HepG2 (cell line): ENCODE measurements at regions not wholly inside any gene's neighbourhood (a gene's known extent, or its start where the extent isn't known, plus 50 kb on each side); places are given as distances from the start of the nearest gene placed in this dataset.

Source experiments
- ATAC-seq: fragments of 200-7000 bp; cut with Tn5 transposase; 3 replicates; pipeline ENCODE4 v1.9.1; 2020; ENCODE audit warnings: mild to moderate bottlenecking, moderate library complexity
- BruUV-seq: library from RNA; stranded (reverse); fragments of 400-500 nt; replicated peaks from 2 replicates; lab custom pipeline; 2021; lab: Mats Ljungman, UMichigan
- CTCF ChIA-PET: fragments of 300-600 bp; formaldehyde crosslinking; extraction: SDS; loops from one replicate; lab custom pipeline; 2021; ENCODE audit warnings: low total read pairs, inconsistent platforms, low intra/inter-chr PET ratio; lab: Yijun Ruan, JAX
- POLR2A ChIA-PET: fragments of 350-600 bp; sonication (Branson Sonifier 250); formaldehyde crosslinking; loops from one replicate; lab custom pipeline; 2020; ENCODE audit warnings: antibody characterized with exemption, inconsistent platforms; lab: Yijun Ruan, JAX
- DNase-seq: peaks from one replicate; pipeline ENCODE4 v3.0.0-alpha.2; 2015; ENCODE audit warnings: low spot score
- FAIRE-seq: peaks from 3 replicates; lab custom pipeline; 2011; peaks lifted over from hg19 to GRCh38; lab: Jason Lieb, UNC
- H2AFZ ChIP-seq: one replicate; pipeline ENCODE4 v1.6.1; 2011; ENCODE audit warnings: low read length, inconsistent platforms
- H3K27ac ChIP-seq: fragments of 300-600 bp; 3 replicates; pipeline ENCODE4 v1.8.0; 2011; ENCODE audit warnings: mixed run types, mild to moderate bottlenecking, mixed read lengths, low read length, inconsistent platforms; ENCODE audit not compliant: insufficient read depth; ENCODE audit errors: extremely low read length
- H3K27me3 ChIP-seq, 2 experiments: fragments of 200-600 bp in 1 of 2; 2 replicates in 1 of 2; 3 replicates in 1 of 2; pipeline versions ENCODE4 v1.6.0 to v1.8.0; 2011; ENCODE audit warnings: low read length in 2 of 2, mild to moderate bottlenecking in 2 of 2, moderate library complexity in 2 of 2, inconsistent platforms in 1 of 2; ENCODE audit not compliant: insufficient read depth in 2 of 2, control insufficient read depth in 1 of 2
- H3K36me3 ChIP-seq, 2 experiments: fragments of 200-600 bp in 1 of 2; replicated peaks in 1 of 2; 2 replicates in 1 of 2; 3 replicates in 1 of 2; pipeline versions ENCODE4 v1.5.1 to v1.8.0; 2011; ENCODE audit warnings: low read length in 2 of 2, inconsistent platforms in 1 of 2; ENCODE audit not compliant: insufficient read depth in 2 of 2, control insufficient read depth in 1 of 2
- H3K4me1 ChIP-seq: 2 replicates; pipeline ENCODE4 v1.5.1; 2012; ENCODE audit warnings: low read length, inconsistent platforms; ENCODE audit not compliant: insufficient read depth
- H3K4me2 ChIP-seq: 2 replicates; pipeline ENCODE4 v1.6.0; 2011; ENCODE audit warnings: low read depth, low read length, inconsistent platforms
- H3K4me3 ChIP-seq, 3 experiments: fragments of 200-600 bp in 1 of 3; sonication (generic), shearing (Covaris generic) in 1 of 3; replicated peaks in 1 of 3; 2 replicates each; pipeline ENCODE4 v1.5.1; 2011 to 2016; ENCODE audit warnings: low read length in 3 of 3, inconsistent platforms in 2 of 3, low read depth in 2 of 3, mild to moderate bottlenecking in 2 of 3, control low read depth in 1 of 3, mixed read lengths in 1 of 3; ENCODE audit not compliant: insufficient read depth in 1 of 3
- H3K79me2 ChIP-seq: one replicate; pipeline ENCODE4 v1.6.1; 2011; ENCODE audit warnings: low read length, inconsistent platforms; ENCODE audit not compliant: insufficient read depth
- H3K9ac ChIP-seq: 2 replicates; pipeline ENCODE4 v1.6.0; 2011; ENCODE audit warnings: mild to moderate bottlenecking, low read depth, low read length, inconsistent platforms; ENCODE audit not compliant: insufficient read depth
- H3K9me3 ChIP-seq: 2 replicates; pipeline ENCODE4 v1.5.1; 2012; ENCODE audit warnings: mild to moderate bottlenecking, low read length
- H4K20me1 ChIP-seq: 2 replicates; pipeline ENCODE4 v1.6.0; 2011; ENCODE audit warnings: inconsistent platforms, mild to moderate bottlenecking, low read length, moderate library complexity; ENCODE audit not compliant: insufficient read depth
- ASH2L ChIP-seq: fragments of 300-600, 200-600 bp; sonication (generic); IDR thresholded peaks from 2 replicates; pipeline ENCODE4 v1.7.0; 2017; ENCODE audit warnings: low read depth, mild to moderate bottlenecking, moderate library complexity, mixed read lengths, low read length; ENCODE audit not compliant: insufficient read length
- GATAD2A ChIP-seq: IDR thresholded peaks from 2 replicates; pipeline ENCODE4 v1.6.1; 2016
- HOXA7 ChIP-seq: sonication (generic); formaldehyde crosslinking; IDR thresholded peaks from 2 replicates; pipeline ENCODE4 v1.8.1; 2022; ENCODE audit warnings: mild to moderate bottlenecking, missing genetic modification reagents, moderate library complexity
- KLF9 ChIP-seq: IDR thresholded peaks from 2 replicates; pipeline ENCODE4 v1.6.1; 2016; ENCODE audit warnings: low read depth
- LBX2 ChIP-seq: sonication (generic); formaldehyde crosslinking; IDR thresholded peaks from 2 replicates; pipeline ENCODE4 v1.5.0; 2020; ENCODE audit warnings: missing genetic modification reagents, mild to moderate bottlenecking, borderline replicate concordance
- NFYC ChIP-seq: IDR thresholded peaks from 2 replicates; pipeline ENCODE4 v1.6.1; 2016; ENCODE audit warnings: missing genetic modification reagents, missing compliant biosample characterization
- NR1H2 ChIP-seq: sonication (generic); formaldehyde crosslinking; IDR thresholded peaks from 2 replicates; pipeline ENCODE4 v1.8.1; 2022; ENCODE audit warnings: low read depth, missing genetic modification reagents, borderline replicate concordance
- POGZ ChIP-seq: sonication (generic); formaldehyde crosslinking; IDR thresholded peaks from 2 replicates; pipeline ENCODE4 v1.4.0; 2020; ENCODE audit warnings: mild to moderate bottlenecking, missing genetic modification reagents
- RAD21 ChIP-seq: fragments of 450-650 bp; formaldehyde crosslinking; IDR thresholded peaks from 2 replicates; pipeline ENCODE4 v1.5.0; 2020; ENCODE audit warnings: mild to moderate bottlenecking
- SKI ChIP-seq: fragments of 450-650 bp; IDR thresholded peaks from one replicate; pipeline ENCODE4 v1.6.1; 2018; ENCODE audit warnings: mild to moderate bottlenecking; ENCODE audit not compliant: partially characterized antibody
- TCF7 ChIP-seq: sonication (generic); IDR thresholded peaks from 2 replicates; pipeline ENCODE4 v1.6.1; 2016; ENCODE audit warnings: antibody characterized with exemption, low read depth
- ZNF350 ChIP-seq: sonication (generic); formaldehyde crosslinking; IDR thresholded peaks from 2 replicates; pipeline ENCODE4 v1.4.0; 2020; ENCODE audit warnings: mild to moderate bottlenecking, low read depth, missing genetic modification reagents, borderline replicate concordance
- ZNF546 ChIP-seq: sonication (generic); formaldehyde crosslinking; conservative IDR thresholded peaks from 2 replicates; pipeline ENCODE4 v1.8.1; 2023; ENCODE audit warnings: mild to moderate bottlenecking, missing genetic modification reagents
- ZNF567 ChIP-seq: sonication (generic); formaldehyde crosslinking; IDR thresholded peaks from 2 replicates; pipeline ENCODE4 v1.8.1; 2023; ENCODE audit warnings: mild to moderate bottlenecking, missing genetic modification reagents, borderline replicate concordance
- ZNF674 ChIP-seq: sonication (generic); formaldehyde crosslinking; IDR thresholded peaks from 2 replicates; pipeline ENCODE4 v1.5.0; 2020; ENCODE audit warnings: low read depth, mild to moderate bottlenecking, missing genetic modification reagents
- WGBS: methylation state at CpG from one replicate; pipeline ENCODE4 v1.1.6; 2017; ENCODE audit warnings: low lambda C conversion rate; 5-methylcytosine and 5-hydroxymethylcytosine counted together
- in situ Hi-C: cut with HindIII; loops from 2 replicates; pipeline ENCODE4 v1.10.0; 2017; ENCODE audit warnings: low pct_unique_long_range_greater_than_20kb; ENCODE audit not compliant: extremely low pct_ligation_motif_present
- intact Hi-C: fragments of 100-400 bp; cut with micrococcal nuclease; formaldehyde crosslinking; loops from one replicate; pipeline ENCODE4 v1.10.0; 2022; ENCODE audit not compliant: unreplicated experiment
- TF ChIP-seq, protein P1 (sequence below): sonication (generic); IDR thresholded peaks from 2 replicates; pipeline ENCODE4 v1.6.1; 2016; ENCODE audit warnings: low read depth, borderline replicate concordance
- TF ChIP-seq, protein P2 (sequence below): IDR thresholded peaks from 2 replicates; pipeline ENCODE4 v1.6.1; 2016; ENCODE audit warnings: mild to moderate bottlenecking

GRCh38 chr6:7006515-7007191 lies 101.1 kb upstream of the RREB1 start (continued):
- no peak for TF ChIP-seq ZNF546 (CRISPR knock-in tag)
- TF ChIP-seq, protein P1, sequence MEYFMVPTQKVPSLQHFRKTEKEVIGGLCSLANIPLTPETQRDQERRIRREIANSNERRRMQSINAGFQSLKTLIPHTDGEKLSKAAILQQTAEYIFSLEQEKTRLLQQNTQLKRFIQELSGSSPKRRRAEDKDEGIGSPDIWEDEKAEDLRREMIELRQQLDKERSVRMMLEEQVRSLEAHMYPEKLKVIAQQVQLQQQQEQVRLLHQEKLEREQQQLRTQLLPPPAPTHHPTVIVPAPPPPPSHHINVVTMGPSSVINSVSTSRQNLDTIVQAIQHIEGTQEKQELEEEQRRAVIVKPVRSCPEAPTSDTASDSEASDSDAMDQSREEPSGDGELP: no peak
- no peak for TF ChIP-seq RAD21 (CRISPR knock-in tag)
- no peak for TF ChIP-seq NFYC (CRISPR knock-in tag)
- TF ChIP-seq LBX2 (CRISPR knock-in tag): no peak
- no peak for TF ChIP-seq KLF9 (CRISPR knock-in tag)
- TF ChIP-seq POGZ (CRISPR knock-in tag): no peak
- TF ChIP-seq ZNF674 (CRISPR knock-in tag): no peak
- TF ChIP-seq ASH2L: no peak
- TF ChIP-seq TCF7: no peak

DNA sequence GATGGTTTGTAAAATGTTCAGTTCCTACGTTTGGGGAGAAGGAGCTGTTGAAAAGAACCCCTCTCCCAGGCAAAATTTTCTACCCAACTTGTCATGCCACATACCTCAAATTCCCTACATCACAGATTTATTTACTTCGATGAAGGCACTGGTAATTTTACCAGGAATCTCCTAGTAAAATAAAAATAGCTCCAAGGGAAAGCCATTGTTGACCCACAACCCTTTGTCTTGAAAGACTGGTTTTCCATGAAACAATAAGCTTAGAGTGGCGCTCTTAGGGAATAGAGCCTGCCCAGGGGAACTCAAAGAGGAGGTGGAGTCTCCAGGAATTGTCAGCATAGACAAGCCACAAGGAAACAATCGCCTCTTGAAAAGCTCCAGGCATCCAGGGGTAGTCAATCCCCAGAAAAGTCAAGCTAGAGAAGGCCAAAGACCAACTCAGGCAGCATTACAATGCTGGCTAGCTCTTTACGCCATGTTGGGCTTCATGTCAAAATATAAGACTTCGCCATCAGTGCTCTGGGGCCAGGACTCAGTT lies 99.2 kb upstream of the RREB1 start:
- H2AFZ ChIP-seq: no peak overlapping the region
- intact Hi-C loops: no loop called here
- CTCF ChIA-PET: no interaction called here
- no peaks in the 10 kb centered on the region for H3K79me2 ChIP-seq
- BruUV-seq: no TSS peak
- no peak for FAIRE-seq
- TF ChIP-seq SKI: no peak
- no peak for TF ChIP-seq ZNF567 (CRISPR knock-in tag)
- TF ChIP-seq, protein P2, sequence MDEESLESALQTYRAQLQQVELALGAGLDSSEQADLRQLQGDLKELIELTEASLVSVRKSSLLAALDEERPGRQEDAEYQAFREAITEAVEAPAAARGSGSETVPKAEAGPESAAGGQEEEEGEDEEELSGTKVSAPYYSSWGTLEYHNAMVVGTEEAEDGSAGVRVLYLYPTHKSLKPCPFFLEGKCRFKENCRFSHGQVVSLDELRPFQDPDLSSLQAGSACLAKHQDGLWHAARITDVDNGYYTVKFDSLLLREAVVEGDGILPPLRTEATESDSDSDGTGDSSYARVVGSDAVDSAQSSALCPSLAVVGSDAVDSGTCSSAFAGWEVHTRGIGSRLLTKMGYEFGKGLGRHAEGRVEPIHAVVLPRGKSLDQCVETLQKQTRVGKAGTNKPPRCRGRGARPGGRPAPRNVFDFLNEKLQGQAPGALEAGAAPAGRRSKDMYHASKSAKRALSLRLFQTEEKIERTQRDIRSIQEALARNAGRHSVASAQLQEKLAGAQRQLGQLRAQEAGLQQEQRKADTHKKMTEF (CRISPR knock-in tag): no peak
- TF ChIP-seq NR1H2 (CRISPR knock-in tag): no peak
- no peak for TF ChIP-seq ZNF350 (CRISPR knock-in tag)
- TF ChIP-seq HOXA7 (CRISPR knock-in tag): no peak
- TF ChIP-seq GATAD2A: no peak
- TF ChIP-seq, all 625 proteins: peak for 0
- Histone ChIP-seq H3K9ac (no peak overlapping the region), H3K27ac (no peak overlapping the region), H4K20me1 (no peaks in the 10 kb centered on the region), H3K27me3 (peaks cover 0 to 1% of the 10 kb centered on the region in 2 experiments; a peak in 1 of 5 replicates), H3K4me2 (no peak overlapping the region), H3K4me1 (0 out of 2 replicates have a peak, but pooled peaks cover 4% of the 10 kb centered on the region), H3K4me3 (no peak overlapping the region), H3K9me3 (no peaks in the 10 kb centered on the region), H3K36me3 (no peaks in the 10 kb centered on the region)
- DNase-seq (no peak), ATAC-seq (no peak)
- 44% methylated on average over 6 of the region's 6 CpGs for WGBS
- POLR2A ChIA-PET: no interaction called here
- in situ Hi-C loops: no loop called here
